Dedifferentiated amniotic fluid mesenchymal stem cell (primary cell): ENCODE measurements at regions not wholly inside any gene's neighbourhood (a gene's known extent, or its start where the extent isn't known, plus 50 kb on each side); places are given as distances from the start of the nearest gene placed in this dataset.

Source experiments
- DNase-seq: peaks from one replicate; pipeline ENCODE4 v3.0.0-alpha.2; 2016; ENCODE audit errors: extremely low spot score

GRCh38 chr16:54512467-54512995 is 225.9 kb upstream of the IRX3 start:
- no peak for DNase-seq

GRCh38 chr16:54511222-54511731 is 224.7 kb upstream of the IRX3 start:
- peak; percentile 93 for DNase-seq

GRCh38 chr16:54510685-54511221 is 224.2 kb upstream of the IRX3 start:
- no peak for DNase-seq

GRCh38 chr16:54509456-54509855 is 222.9 kb upstream of the IRX3 start:
- DNase-seq, result no peak

DNA sequence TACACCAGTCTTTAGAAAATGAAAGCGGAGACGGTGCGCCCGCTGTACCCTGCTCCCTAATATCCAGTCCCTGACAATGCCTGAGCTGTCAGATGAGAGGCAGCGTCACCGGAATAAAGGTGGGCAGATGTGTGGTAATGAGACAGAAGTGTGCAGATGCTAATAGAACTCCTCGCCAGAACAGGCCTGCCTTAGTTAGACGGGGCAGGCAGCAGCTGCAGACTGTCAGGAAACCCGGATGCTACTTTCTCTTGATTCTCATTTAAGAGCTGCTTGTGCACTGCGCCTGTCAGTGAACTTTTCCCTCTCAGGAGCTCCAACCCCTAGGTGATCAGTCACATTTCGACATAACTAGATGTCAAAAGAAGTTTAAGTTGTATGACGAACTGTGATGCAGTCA is 221.8 kb upstream of the IRX3 start:
- no peak for DNase-seq

DNA sequence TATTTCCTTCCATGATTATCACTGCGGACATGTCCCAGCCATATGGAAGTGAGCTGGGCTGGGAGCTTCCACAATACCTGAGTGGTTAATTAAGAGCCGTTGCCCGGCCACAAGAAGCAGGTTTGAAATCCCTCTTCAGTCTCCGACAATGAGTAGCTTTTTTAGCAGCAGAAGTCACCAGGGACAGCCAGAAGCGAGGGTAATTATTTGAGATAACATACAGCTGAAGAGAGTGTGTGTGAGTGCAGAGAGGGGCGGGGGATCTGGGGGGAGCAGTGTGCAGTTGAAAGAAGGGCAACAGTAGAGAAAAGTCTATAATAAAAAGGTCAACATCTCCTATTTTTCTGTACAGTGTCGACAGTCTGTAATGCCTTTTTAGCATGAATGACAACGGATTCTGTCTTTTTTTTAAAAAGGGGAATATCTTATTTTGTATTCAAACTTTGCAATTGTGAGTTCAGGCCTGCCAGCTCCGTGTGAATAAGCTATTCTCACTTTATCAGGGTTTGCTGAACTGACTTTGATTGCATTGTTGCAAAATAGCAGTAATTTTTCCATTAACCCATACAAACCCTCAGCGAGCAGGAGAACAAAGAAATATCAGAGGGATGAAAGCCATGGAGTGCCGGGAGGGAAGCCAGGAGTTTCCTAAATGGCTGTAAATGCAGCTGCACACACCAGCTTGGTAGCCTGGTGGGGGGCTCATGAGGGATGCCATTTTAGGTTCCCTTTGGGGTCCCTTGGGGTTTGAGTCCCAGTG is 220.3 kb upstream of the IRX3 start:
- DNase-seq, result no peak

DNA sequence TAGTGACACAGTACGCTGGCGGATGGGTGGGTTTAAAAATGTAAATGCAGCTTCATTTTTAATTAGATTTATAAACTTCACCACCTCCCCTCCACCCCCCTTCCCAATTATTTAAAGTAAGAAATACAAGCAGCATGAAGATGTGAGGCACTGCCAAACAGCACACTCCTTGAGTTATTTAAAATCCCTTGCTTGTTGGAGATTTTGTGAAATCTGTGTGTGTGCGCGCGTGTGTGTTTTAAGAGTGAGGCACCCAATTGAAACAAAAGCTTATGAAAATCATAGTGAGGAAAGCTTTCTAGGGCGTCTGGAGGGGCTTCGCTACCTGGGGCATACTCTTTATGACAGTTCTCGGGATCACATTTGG is 219.6 kb upstream of the IRX3 start:
- DNase-seq, result no peak

DNA sequence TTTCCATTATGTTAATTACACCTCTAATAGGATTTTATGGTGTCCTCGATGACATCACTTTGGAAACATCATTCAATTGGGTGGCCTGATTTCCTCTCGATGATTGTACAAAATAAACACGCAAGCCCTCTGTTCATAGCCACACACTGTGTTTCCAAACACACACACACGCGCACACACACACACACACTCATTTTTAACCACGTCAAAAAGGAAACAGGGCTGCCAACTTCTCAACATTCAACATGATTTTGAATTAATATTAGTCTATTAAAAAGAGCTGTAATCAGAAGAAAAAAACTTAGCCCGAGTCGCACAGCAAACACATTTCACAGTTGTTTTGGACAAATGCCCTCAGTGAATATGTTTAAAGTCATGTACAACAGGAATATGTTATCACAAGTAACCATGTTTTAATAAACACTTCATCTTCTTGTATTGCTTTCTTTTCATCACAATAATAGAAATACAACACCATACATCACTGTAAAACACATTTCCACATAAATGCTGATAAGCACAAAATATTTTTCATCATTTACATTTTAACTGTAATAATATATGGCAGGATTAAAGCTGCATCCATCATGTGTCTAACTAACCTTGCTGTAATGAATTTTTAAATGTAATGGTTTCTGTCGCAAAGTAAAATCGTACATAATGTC is 219.1 kb upstream of the IRX3 start:
- DNase-seq, result no peak

GRCh38 chr16:54504372-54504771 is 217.8 kb upstream of the IRX3 start:
- DNase-seq, result no peak

DNA sequence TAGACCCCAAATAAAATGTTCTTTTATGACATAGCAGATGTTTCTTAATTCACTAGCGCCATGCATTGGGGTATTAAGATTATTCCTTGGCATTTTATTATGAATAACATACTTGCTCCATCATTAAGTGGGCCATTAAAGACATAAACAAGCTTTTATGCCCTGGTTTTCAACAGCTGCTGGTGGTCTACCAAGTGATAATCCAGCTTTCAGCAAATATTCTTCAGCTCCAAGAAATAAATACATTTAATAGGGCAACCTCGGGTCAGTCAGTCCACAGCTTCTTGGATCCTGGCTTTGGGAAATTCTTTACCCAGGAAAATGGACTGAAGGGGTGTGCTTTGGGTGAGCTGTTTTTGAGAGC is 217.3 kb upstream of the IRX3 start:
- no peak for DNase-seq

DNA sequence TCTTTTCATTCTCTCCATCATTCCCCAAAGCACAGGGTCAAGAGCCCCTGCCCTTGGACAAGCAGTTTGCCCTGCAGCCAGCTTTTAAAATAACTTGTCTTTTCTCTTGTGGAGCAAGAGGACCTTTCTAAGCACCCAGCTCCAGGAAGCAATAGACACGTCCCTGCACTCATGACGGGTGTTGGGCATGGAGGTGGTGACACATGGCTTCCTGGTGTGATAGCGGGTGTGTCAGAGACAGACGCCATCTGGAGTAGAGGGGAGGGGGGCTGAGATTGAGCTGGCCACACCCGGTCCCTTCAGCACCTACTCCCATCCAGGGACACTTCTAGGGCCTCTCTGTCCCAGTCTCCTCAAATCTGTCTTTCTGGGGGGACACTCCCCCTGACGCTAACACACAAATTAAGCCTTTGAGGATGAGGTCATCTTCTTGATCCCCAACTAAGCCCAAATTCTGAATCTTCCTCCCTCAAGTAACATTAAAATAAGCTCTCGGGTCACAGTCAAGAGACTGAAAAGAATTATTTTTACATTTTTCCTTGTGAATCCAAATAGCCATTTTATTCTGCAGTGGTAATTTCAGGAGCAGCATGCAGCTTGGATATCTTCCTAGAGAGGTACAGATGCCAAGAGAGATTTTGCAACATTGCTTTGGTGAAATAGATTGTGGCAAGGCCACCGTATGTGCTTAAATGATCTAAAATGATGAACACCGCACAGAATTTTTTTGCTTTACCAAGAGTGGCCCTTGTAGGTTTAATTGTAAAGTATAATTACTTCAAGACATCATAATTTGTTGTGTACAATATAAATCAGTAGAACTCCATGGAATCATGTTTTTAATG is 216.6 kb upstream of the IRX3 start:
- no peak for DNase-seq

GRCh38 chr16:54501797-54502196 is 215.2 kb upstream of the IRX3 start:
- DNase-seq, result no peak

DNA sequence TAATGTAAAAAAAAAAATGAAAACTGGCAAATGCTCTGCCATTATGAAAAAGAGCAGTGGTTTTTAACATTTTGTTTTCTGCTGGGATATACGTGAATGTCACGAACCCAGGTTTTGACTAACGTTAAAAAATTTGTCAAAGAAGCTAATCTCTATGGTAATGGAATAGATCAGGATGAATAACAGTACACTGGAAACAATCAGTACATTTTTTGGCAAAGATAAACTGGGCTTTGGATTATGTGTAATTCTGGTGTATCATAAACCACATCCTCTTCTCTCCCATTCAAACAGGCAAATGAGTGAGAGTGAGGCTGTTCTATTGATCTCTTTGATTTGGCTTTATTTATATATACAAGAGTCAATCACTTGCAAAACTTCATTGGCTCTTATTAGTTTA is 207.0 kb upstream of the IRX3 start:
- no peak for DNase-seq

DNA sequence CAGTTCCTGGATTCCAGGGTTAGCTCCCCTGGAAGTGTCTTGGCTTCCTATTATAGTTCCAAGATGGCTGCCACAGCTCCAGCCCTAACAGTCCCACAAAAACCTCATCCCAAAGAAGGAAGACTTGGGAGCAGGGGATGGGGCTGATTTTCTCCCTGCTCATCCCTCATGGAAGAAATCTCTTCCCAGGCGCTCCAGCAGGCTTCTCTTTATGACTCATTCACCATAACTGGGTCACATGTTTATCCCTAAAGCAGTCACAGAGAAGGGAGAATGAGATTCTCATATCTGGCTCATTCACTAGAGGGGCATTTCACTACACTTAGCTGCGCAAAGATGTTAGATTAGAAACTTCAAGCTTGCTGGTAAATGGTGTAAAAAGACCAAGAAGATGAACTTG is 206.5 kb upstream of the IRX3 start:
- DNase-seq, result no peak

- DNase-seq, result no peak
Measured at GRCh38 chr16:54490112-54490488, 203.5 kb upstream of the IRX3 start.

DNA sequence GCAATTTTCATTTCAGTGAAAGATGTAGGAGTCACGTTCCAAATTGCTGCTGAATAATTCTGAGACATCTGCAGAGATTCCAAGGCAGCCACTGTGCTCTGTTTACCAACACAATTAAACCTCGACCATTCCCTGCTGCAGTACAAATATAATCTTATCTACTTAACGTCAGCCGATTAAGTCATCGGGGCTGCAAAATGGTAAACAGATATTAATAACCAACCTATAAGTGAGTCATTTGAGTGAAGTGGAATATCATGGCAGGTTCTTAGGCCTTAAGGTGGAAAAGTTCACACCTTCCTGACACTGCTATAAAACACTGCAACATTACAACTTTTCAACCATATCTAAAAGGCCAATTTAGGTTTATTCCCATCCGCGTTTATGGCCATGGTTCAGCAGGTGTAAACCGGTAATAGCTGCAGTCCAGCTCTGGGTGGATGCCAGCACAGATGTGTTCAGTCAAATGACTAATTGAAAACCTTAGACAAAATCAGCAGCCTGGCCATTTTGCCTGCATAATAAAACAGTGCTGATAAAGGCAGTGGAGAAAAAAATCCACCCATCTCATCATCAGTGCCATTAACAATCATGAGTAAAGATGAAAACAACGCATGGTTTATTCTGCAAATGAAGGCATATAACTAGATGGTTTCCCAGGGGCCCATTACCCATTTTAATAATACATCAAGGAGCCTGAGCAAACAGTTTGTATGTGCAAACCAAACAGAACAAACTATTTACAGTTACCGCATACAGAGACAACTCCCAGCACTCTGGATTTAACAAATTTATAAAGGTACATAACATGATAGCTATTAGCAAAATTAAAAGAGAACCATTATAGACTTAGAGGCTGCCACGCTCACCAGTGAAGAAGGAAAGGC is 202.9 kb upstream of the IRX3 start:
- DNase-seq, result no peak

GRCh38 chr16:54488729-54489128 is 202.1 kb upstream of the IRX3 start:
- no peak for DNase-seq

DNA sequence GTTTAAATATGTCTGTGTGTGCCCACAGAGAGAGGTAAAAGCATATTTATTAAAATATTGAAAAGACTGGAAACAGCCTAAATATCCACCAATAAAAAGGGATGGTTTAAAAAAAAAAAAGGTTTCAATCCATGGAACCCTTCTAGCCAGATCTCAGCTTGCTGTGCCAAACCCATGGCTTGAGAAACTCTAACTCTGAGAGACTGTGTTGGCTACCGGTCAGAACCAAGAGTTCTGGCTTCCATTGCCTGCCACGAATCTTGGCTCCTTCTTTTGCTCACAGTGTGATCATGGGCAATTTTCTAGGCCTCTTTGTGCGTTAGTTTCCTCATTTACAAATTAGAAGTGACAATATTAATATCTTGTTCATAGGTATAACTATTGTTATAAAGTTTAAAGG is 201.3 kb upstream of the IRX3 start:
- DNase-seq, result no peak

GRCh38 chr16:54484700-54485099 is 198.1 kb upstream of the IRX3 start:
- no peak for DNase-seq

DNA sequence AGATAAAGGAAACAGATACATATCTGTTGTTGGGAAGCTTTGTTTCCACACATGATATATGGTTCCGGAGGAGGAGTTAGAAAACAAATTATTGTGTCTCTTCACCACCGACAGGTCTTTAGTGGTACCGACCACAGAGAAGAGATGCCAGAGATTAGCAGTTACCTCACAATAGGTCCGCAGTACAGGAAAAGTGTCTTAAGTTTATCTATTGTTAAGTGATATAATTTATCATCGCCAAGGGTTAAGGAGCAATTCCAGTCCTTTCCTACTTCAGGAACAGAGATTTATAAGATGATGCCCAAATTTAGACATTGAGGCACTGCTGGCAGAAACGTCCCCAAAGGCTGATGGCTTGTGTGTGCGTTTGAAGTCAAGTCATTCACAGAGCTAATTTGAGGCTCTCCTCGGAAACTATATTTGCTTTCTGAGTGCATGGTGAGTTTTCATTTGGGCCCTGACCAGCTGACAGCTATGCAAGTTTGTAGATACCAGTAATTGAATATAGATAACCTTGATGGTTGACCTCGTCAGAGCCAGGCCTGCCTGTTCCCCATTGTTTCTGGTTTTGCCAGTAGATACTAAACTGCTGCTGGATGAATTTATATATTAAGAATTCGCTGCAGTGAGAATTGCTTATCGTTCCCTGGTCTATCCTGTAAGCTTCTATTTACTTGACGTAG is 196.4 kb upstream of the IRX3 start:
- DNase-seq, result no peak

- DNase-seq, result no peak
Measured at GRCh38 chr16:54480429-54480828, 193.8 kb upstream of the IRX3 start.
